GM23338 (cell line): ENCODE measurements at regions not wholly inside any gene's neighbourhood (a gene's known extent, or its start where the extent isn't known, plus 50 kb on each side); places are given as distances from the start of the nearest gene placed in this dataset.

ENCODE experiments used
- ATAC-seq: fragments of 200-7000 bp; cut with Tn5 transposase; 3 replicates; pipeline ENCODE4 v1.9.1; 2020
- DNase-seq: peaks from one replicate; pipeline ENCODE4 v3.0.0-alpha.2; 2015; ENCODE audit warnings: low spot score
- H2AFZ ChIP-seq: fragments of 200-600 bp; sonication (generic); 2 replicates; pipeline ENCODE4 v1.8.0; 2016; ENCODE audit warnings: antibody characterized with exemption, mild to moderate bottlenecking, moderate library complexity
- H3F3A ChIP-seq: fragments of 200-600 bp; sonication (generic); replicated peaks from 2 replicates; pipeline ENCODE4 v1.8.0; 2017; ENCODE audit warnings: antibody characterized with exemption, mixed run types, low read depth
- H3K27ac ChIP-seq: fragments of 200-600 bp; sonication (generic); 2 replicates; pipeline ENCODE4 v1.6.1; 2016; ENCODE audit warnings: low read depth
- H3K27me3 ChIP-seq: fragments of 200-600 bp; sonication (generic); 2 replicates; pipeline ENCODE4 v1.8.0; 2016; ENCODE audit warnings: mild to moderate bottlenecking, mixed run types, moderate library complexity; ENCODE audit not compliant: insufficient read depth
- H3K36me3 ChIP-seq: fragments of 200-600 bp; sonication (generic); 2 replicates; pipeline ENCODE4 v1.8.0; 2016; ENCODE audit warnings: mild to moderate bottlenecking; ENCODE audit not compliant: insufficient read depth
- H3K4me1 ChIP-seq: fragments of 200-600 bp; sonication (generic); 2 replicates; pipeline ENCODE4 v1.8.0; 2016; ENCODE audit warnings: mild to moderate bottlenecking, moderate library complexity; ENCODE audit not compliant: insufficient read depth
- H3K4me2 ChIP-seq: fragments of 200-600 bp; sonication (generic); 2 replicates; pipeline ENCODE4 v1.7.1; 2017; ENCODE audit warnings: mixed run types
- H3K4me3 ChIP-seq: fragments of 200-600 bp; sonication (generic); 2 replicates; pipeline ENCODE4 v1.6.1; 2016; ENCODE audit warnings: mixed run types
- H3K79me2 ChIP-seq: fragments of 200-600 bp; sonication (generic); replicated peaks from 2 replicates; pipeline ENCODE4 v1.8.0; 2017; ENCODE audit warnings: mild to moderate bottlenecking; ENCODE audit not compliant: insufficient read depth
- H3K9me2 ChIP-seq: fragments of 200-600 bp; sonication (generic); 2 replicates; pipeline ENCODE4 v1.8.0; 2017; ENCODE audit not compliant: insufficient read depth
- H4K20me1 ChIP-seq: fragments of 200-600 bp; sonication (generic); replicated peaks from 2 replicates; pipeline ENCODE4 v1.8.0; 2017; ENCODE audit warnings: mild to moderate bottlenecking; ENCODE audit not compliant: insufficient read depth
- H3K27ac Mint-ChIP-seq: 2 replicates; pipeline ENCODE4 v1.8.0; 2020; ENCODE audit warnings: inconsistent platforms, mild to moderate bottlenecking, moderate library complexity, mixed read lengths
- H3K27me3 Mint-ChIP-seq: 3 replicates; pipeline ENCODE4 v1.8.0; 2022; ENCODE audit warnings: low read depth, mild to moderate bottlenecking, moderate library complexity, mixed read lengths, inconsistent platforms; ENCODE audit not compliant: insufficient read depth, poor library complexity
- H3K36me3 Mint-ChIP-seq: 3 replicates; pipeline ENCODE4 v1.8.0; 2021; ENCODE audit warnings: low read depth, mild to moderate bottlenecking, inconsistent platforms, moderate library complexity, mixed read lengths
- H3K4me1 Mint-ChIP-seq: 3 replicates; pipeline ENCODE4 v1.8.0; 2020; ENCODE audit warnings: mild to moderate bottlenecking, inconsistent platforms, mixed read lengths
- H3K4me3 Mint-ChIP-seq: 3 replicates; pipeline ENCODE4 v1.8.0; 2021; ENCODE audit warnings: moderate library complexity, mild to moderate bottlenecking, inconsistent platforms, mixed read lengths
- H3K9me3 Mint-ChIP-seq: 3 replicates; pipeline ENCODE4 v1.8.0; 2020; ENCODE audit warnings: moderate library complexity, mild to moderate bottlenecking, inconsistent platforms, mixed read lengths
- CTCF ChIP-seq, 2 experiments: fragments of 200-600 bp in 1 of 2; sonication (generic) in 1 of 2; conservative IDR thresholded peaks; 2 replicates each; pipeline versions ENCODE4 v1.5.1 to v1.6.1; 2016 to 2017; ENCODE audit warnings: antibody characterized with exemption in 2 of 2, low read depth in 2 of 2, mild to moderate bottlenecking in 2 of 2, moderate library complexity in 1 of 2
- EZH2 ChIP-seq: fragments of 200-600 bp; sonication (generic); IDR thresholded peaks from one replicate; pipeline ENCODE4 v1.8.0; 2017; ENCODE audit warnings: antibody characterized with exemption, mild to moderate bottlenecking, low read depth; ENCODE audit not compliant: unreplicated experiment
- EZH2phosphoT487 ChIP-seq: fragments of 200-600 bp; sonication (generic); IDR thresholded peaks from one replicate; pipeline ENCODE4 v1.8.1; 2018; ENCODE audit warnings: antibody characterized with exemption; ENCODE audit not compliant: unreplicated experiment
- JUNB ChIP-seq: IDR thresholded peaks from one replicate; pipeline ENCODE4 v1.6.1; 2016; ENCODE audit warnings: antibody characterized with exemption; ENCODE audit not compliant: unreplicated experiment
- POLR2AphosphoS5 ChIP-seq: IDR thresholded peaks from 2 replicates; pipeline ENCODE4 v1.6.1; 2016; ENCODE audit warnings: antibody characterized with exemption, low read depth
- ZNF331 ChIP-seq: fragments of 250-450 bp; sonication (Bioruptor Pico); IDR thresholded peaks from 2 replicates; pipeline ENCODE4 v1.5.0; 2020; ENCODE audit warnings: low read depth, mild to moderate bottlenecking, moderate library complexity
- ZNF462 ChIP-seq: fragments of 250-450 bp; sonication (Bioruptor Pico); IDR thresholded peaks from 2 replicates; pipeline ENCODE4 v1.5.0; 2020; ENCODE audit warnings: mild to moderate bottlenecking, moderate library complexity

GRCh38 chr9:134253606-134254205 lies 72.5 kb upstream of the RXRA start (continued):
- no peak for TF ChIP-seq JUNB
- TF ChIP-seq CTCF (conservative IDR thresholded peaks at IDR 0.05; ENCODE audit: low read depth in 2 of 2), result no peak
- TF ChIP-seq POLR2AphosphoS5, result no peak

GRCh38 chr9:134258332-134258731 lies 67.9 kb upstream of the RXRA start:
- Mint-ChIP-seq H3K4me3 (no peak overlapping the region), H3K27me3 (peaks cover 9% of the 10 kb centered on the region), H3K27ac (no peak overlapping the region), H3K9me3 (no peaks in the 10 kb centered on the region), H3K36me3 (no peaks in the 10 kb centered on the region; the same call in 2 of the 3 replicates), H3K4me1 (peaks cover 10% of the 10 kb centered on the region)
- Histone ChIP-seq H3K36me3 (no peaks in the 10 kb centered on the region), H4K20me1 (no peaks in the 10 kb centered on the region), H3K4me1 (no peaks in the 10 kb centered on the region), H3K27ac (no peak overlapping the region), H3K4me2 (no peak overlapping the region), H3F3A (no peaks in the 10 kb centered on the region), H3K79me2 (no peaks in the 10 kb centered on the region), H3K27me3 (no peaks in the 10 kb centered on the region), H2AFZ (no peak overlapping the region), H3K4me3 (no peak overlapping the region), H3K9me2 (no peaks in the 10 kb centered on the region)
- DNase-seq (no peak), ATAC-seq (no peak)
- TF ChIP-seq ZNF462 (CRISPR knock-in tag), result no peak
- no peak for TF ChIP-seq EZH2
- no peak for TF ChIP-seq ZNF331 (CRISPR knock-in tag)
- no peak for TF ChIP-seq EZH2phosphoT487
